Heart right ventricle (tissue), 16 donors: ENCODE measurements at regions not wholly inside any gene's neighbourhood (a gene's known extent, or its start where the extent isn't known, plus 50 kb on each side); places are given as distances from the start of the nearest gene placed in this dataset.

Source experiments
- ATAC-seq, 8 donors: fragments of 200-7000 bp; cut with Tn5 transposase; one replicate each; pipeline ENCODE4 v1.9.1; 2020; ENCODE audit warnings: mild to moderate bottlenecking in 8 of 8, moderate library complexity in 8 of 8, moderate number of reproducible peaks in 1 of 8
- DNase-seq, 2 donors: peaks; one replicate each; pipeline ENCODE4 v3.0.0-alpha.2; 2020
- H3K27ac ChIP-seq, 10 donors: fragments of 200-600 bp; sonication (generic) in 2 of 10; one replicate each; pipeline versions ENCODE4 v1.5.0 to v1.8.0; 2020 to 2022; ENCODE audit warnings: mild to moderate bottlenecking in 3 of 10
- H3K27me3 ChIP-seq, 7 donors: fragments of 200-600 bp; one replicate each; pipeline ENCODE4 v1.8.0; 2021 to 2022; ENCODE audit warnings: mild to moderate bottlenecking in 2 of 7
- H3K36me3 ChIP-seq, 9 donors: fragments of 200-600 bp; sonication (generic) in 1 of 9; one replicate each; pipeline versions ENCODE4 v1.5.0 to v1.8.0; 2020 to 2022; ENCODE audit warnings: mild to moderate bottlenecking in 2 of 9
- H3K4me1 ChIP-seq, 9 donors: fragments of 200-600 bp; sonication (generic) in 1 of 9; one replicate each; pipeline versions ENCODE4 v1.5.0 to v1.8.0; 2020 to 2022; ENCODE audit warnings: mild to moderate bottlenecking in 4 of 9
- H3K4me3 ChIP-seq, 10 donors: fragments of 200-600 bp; sonication (generic) in 2 of 10; one replicate each; pipeline versions ENCODE4 v1.5.0 to v1.8.0; 2020 to 2022; ENCODE audit warnings: mild to moderate bottlenecking in 7 of 10, moderate library complexity in 2 of 10
- H3K9me3 ChIP-seq, 11 donors: fragments of 200-600 bp in 10 of 11; sonication (generic) in 2 of 11; one replicate each; pipeline versions ENCODE4 v1.5.0 to v1.8.0; 2013 to 2022; ENCODE audit warnings: mild to moderate bottlenecking in 2 of 11, control low read depth in 1 of 11, moderate library complexity in 1 of 11
- CTCF ChIP-seq, 9 donors: fragments of 200-600 bp; sonication (generic) in 2 of 9; IDR thresholded peaks; one replicate each; pipeline versions ENCODE4 v1.5.0 to v1.8.0; 2021 to 2022; ENCODE audit warnings: antibody characterized with exemption in 9 of 9, mild to moderate bottlenecking in 5 of 9, moderate library complexity in 1 of 9
- WGBS, 2 donors: extraction: QIAGEN DNeasy Blood & Tissue Kit; methylation state at CpG; one replicate each; pipeline ENCODE4 v1.1.7; 2013; ENCODE audit warnings: inconsistent platforms in 1 of 2; 5-methylcytosine and 5-hydroxymethylcytosine counted together
- intact Hi-C, 10 donors: fragments of 100-400 bp; cut with DNase I; formaldehyde crosslinking; loops; one replicate each; pipeline versions ENCODE4 v1.11.1 to v1.14.2; 2022
- donor health status: Arrhythmogenic right ventricular cardiomyopathy.
- donor health status: ischemic (EF 13 %, LVEDD 7.1; RV severe dilation, severe dysfunction).
- donor health status: healthy with polysubstance abuse.
- donor health status: DM: no; HTN: yes; CAD: no.
- donor health status: DM: no; HTN: no; CAD: no.
- donor health status: ischemic (EF 25% LVEDD 6.9; RV normal size, moderate dysfunction).
- donor health status: ischemic (EF 25% LVEDD 5.7; RV mildly dilated, moderate dysfunction).
- donor health status: healthy.
- donor health status: DM: yes; HTN: yes; CAD: no.
- donor health status: Ischemic cardiomyopathy.
- donor health status: ischemic (EF 35%, LVEDD 5.7; RV mildly dilated, moderate dysfunction).
- donor health status: nonischemic (EF 11% LVEDD 7.7; RV severe dilation, severe dysfunction).
- donor health status: DM: yes; HTN: yes; CAD: no.
- donor health status: PGD.
- donor health status: ischemic (EF 29% LVEDD 5.4; RV normal size, mild dysfunction).
- donor health status: nonischemic (EF 23%, LVEDD 6.1; RV moderate dilation, normal function).

- Histone ChIP-seq H3K4me1 (no peaks in the 10 kb centered on the region), H3K27me3 (no peaks in the 10 kb centered on the region), H3K9me3 (peaks cover 0 to 2% (median 0%) of the 10 kb centered on the region in 11 donors), H3K4me3 (no peak overlapping the region), H3K36me3 (no peaks in the 10 kb centered on the region), H3K27ac (no peak overlapping the region)
- ATAC-seq: no peak
- no peak for DNase-seq
- 78 to 85% methylated on average over 6 of the region's 6 CpGs for WGBS, 2 donors
- intact Hi-C loops: no loop called here
- no peak for TF ChIP-seq CTCF (IDR thresholded peaks at IDR 0.05)
Observed at GRCh38 chr3:162740941-162741596, 1244.5 kb downstream of the OTOL1 start.

GRCh38 chr3:162742159-162742717, 1245.6 kb downstream of the OTOL1 start:
- H3K36me3 ChIP-seq: no peaks in the 10 kb centered on the region
- DNase-seq (no peak), ATAC-seq (no peak)
- intact Hi-C loops: no loop called here
- peaks cover 0 to 8% (median 0%) of the 10 kb centered on the region in 11 donors for H3K9me3 ChIP-seq
- no peak overlapping the region for H3K27ac ChIP-seq
- H3K27me3 ChIP-seq: no peaks in the 10 kb centered on the region
- no peak for TF ChIP-seq CTCF (IDR thresholded peaks at IDR 0.05)
- no peaks in the 10 kb centered on the region for H3K4me1 ChIP-seq
- no peak overlapping the region for H3K4me3 ChIP-seq
- WGBS, 2 donors: 79% methylated on average over 4 of the region's 4 CpGs

- Histone ChIP-seq H3K27ac (no peak overlapping the region), H3K36me3 (no peaks in the 10 kb centered on the region), H3K9me3 (peaks cover 0 to 16% (median 0%) of the 10 kb centered on the region in 11 donors), H3K4me1 (no peaks in the 10 kb centered on the region), H3K27me3 (no peaks in the 10 kb centered on the region), H3K4me3 (no peak overlapping the region)
- ATAC-seq (no peak), DNase-seq (no peak)
- no peak for TF ChIP-seq CTCF (IDR thresholded peaks at IDR 0.05)
- intact Hi-C loops: no loop called here
Observed at GRCh38 chr3:162743091-162743490, 1246.5 kb downstream of the OTOL1 start.

GRCh38 chr3:162760789-162761188, 1264.2 kb downstream of the OTOL1 start:
- H3K27me3 ChIP-seq: no peaks in the 10 kb centered on the region
- no peak for TF ChIP-seq CTCF (IDR thresholded peaks at IDR 0.05)
- no peak overlapping the region for H3K4me3 ChIP-seq
- no peak overlapping the region for H3K27ac ChIP-seq
- intact Hi-C loops: no loop called here
- DNase-seq (no peak), ATAC-seq (no peak)
- WGBS, 2 donors: 78 to 91% methylated on average over 2 of the region's 2 CpGs
- H3K9me3 ChIP-seq: peaks cover 0 to 3% (median 0%) of the 10 kb centered on the region in 11 donors
- no peaks in the 10 kb centered on the region for H3K36me3 ChIP-seq
- H3K4me1 ChIP-seq: no peaks in the 10 kb centered on the region
